Endothelial cell of umbilical vein (primary cell): ENCODE measurements at regions not wholly inside any gene's neighbourhood (a gene's known extent, or its start where the extent isn't known, plus 50 kb on each side); places are given as distances from the start of the nearest gene placed in this dataset.

Experiments used
- BruUV-seq: library from RNA; stranded (reverse); fragments of 400-500 nt; replicated peaks from 2 replicates; lab custom pipeline; 2021; lab: Mats Ljungman, UMichigan
- CTCF ChIA-PET: fragments of 300-600, 350-600 bp; sonication (Branson Sonifier 250); formaldehyde crosslinking; loops from one replicate; lab custom pipeline; 2021; ENCODE audit warnings: antibody characterized with exemption, inconsistent platforms; lab: Charles Lee
- POLR2A ChIA-PET: fragments of 300-600, 350-600 bp; sonication (Branson Sonifier 250); formaldehyde crosslinking; loops from one replicate; lab custom pipeline; 2021; ENCODE audit warnings: antibody characterized with exemption, inconsistent platforms; lab: Charles Lee
- DNase-seq: peaks from one replicate; pipeline ENCODE4 v3.0.0-alpha.2; 2011; ENCODE audit warnings: low read depth, low spot score
- FAIRE-seq: peaks from 2 replicates; lab custom pipeline; 2011; peaks lifted over from hg19 to GRCh38; lab: Jason Lieb, UNC
- H2AFZ ChIP-seq: 2 replicates; pipeline ENCODE4 v1.6.0; 2012; ENCODE audit warnings: low read depth, low read length, control low read depth, inconsistent platforms
- H3K27ac ChIP-seq: 2 replicates; pipeline ENCODE4 v1.5.1; 2011; ENCODE audit warnings: low read depth, mild to moderate bottlenecking, control low read depth, low read length, moderate library complexity; ENCODE audit not compliant: insufficient read depth
- H3K27me3 ChIP-seq, 2 experiments: 2 replicates each; pipeline versions ENCODE4 v1.6.0 to v1.6.1; 2011; ENCODE audit warnings: low read length in 2 of 2, mixed read lengths in 1 of 2; ENCODE audit not compliant: control insufficient read depth in 2 of 2, insufficient read depth in 2 of 2
- H3K36me3 ChIP-seq, 2 experiments: 2 replicates in 1 of 2; 3 replicates in 1 of 2; pipeline ENCODE4 v1.5.1; 2011; ENCODE audit warnings: low read length in 2 of 2, mild to moderate bottlenecking in 1 of 2, moderate library complexity in 1 of 2; ENCODE audit not compliant: control insufficient read depth in 2 of 2, insufficient read depth in 2 of 2; ENCODE audit errors: extremely low read depth in 1 of 2
- H3K4me1 ChIP-seq: 3 replicates; pipeline ENCODE4 v1.5.1; 2011; ENCODE audit warnings: mild to moderate bottlenecking, low read length; ENCODE audit not compliant: control insufficient read depth, insufficient read depth; ENCODE audit errors: extremely low read depth
- H3K4me2 ChIP-seq: 2 replicates; pipeline ENCODE4 v1.6.1; 2011; ENCODE audit warnings: low read length, control low read depth, mixed read lengths; ENCODE audit not compliant: insufficient read depth
- H3K4me3 ChIP-seq, 3 experiments: fragments of 200-600 bp in 1 of 3; sonication (generic), shearing (Covaris generic) in 1 of 3; replicated peaks in 1 of 3; 2 replicates each; pipeline ENCODE4 v1.5.1; 2011 to 2016; ENCODE audit warnings: control low read depth in 3 of 3, low read length in 3 of 3, mild to moderate bottlenecking in 2 of 3, inconsistent platforms in 1 of 3, low read depth in 1 of 3, moderate library complexity in 1 of 3; ENCODE audit not compliant: insufficient read depth in 1 of 3
- H3K79me2 ChIP-seq: 2 replicates; pipeline ENCODE4 v1.6.0; 2012; ENCODE audit warnings: low read length, inconsistent platforms; ENCODE audit not compliant: control insufficient read depth, insufficient read depth
- H3K9ac ChIP-seq: replicated peaks from 2 replicates; pipeline ENCODE3; 2011; ENCODE audit warnings: low read length, control low read depth; ENCODE audit not compliant: insufficient read depth; ENCODE audit errors: extremely low read depth
- H3K9me1 ChIP-seq: replicated peaks from 3 replicates; pipeline ENCODE4 v1.6.0; 2011; ENCODE audit warnings: mild to moderate bottlenecking, low read length; ENCODE audit not compliant: control insufficient read depth, insufficient read depth; ENCODE audit errors: extremely low read depth
- H3K9me3 ChIP-seq: replicated peaks from 2 replicates; pipeline ENCODE4 v1.5.1; 2012; ENCODE audit warnings: low read length, inconsistent platforms; ENCODE audit not compliant: control insufficient read depth, insufficient read depth
- H4K20me1 ChIP-seq: replicated peaks from 2 replicates; pipeline ENCODE3; 2011; ENCODE audit warnings: mild to moderate bottlenecking, low read length; ENCODE audit not compliant: control insufficient read depth, insufficient read depth; ENCODE audit errors: extremely low read depth
- EZH2 ChIP-seq: IDR thresholded peaks from 2 replicates; pipeline ENCODE4 v1.6.1; 2012; ENCODE audit warnings: borderline replicate concordance, low read depth, mild to moderate bottlenecking, moderate library complexity, low read length, inconsistent platforms; ENCODE audit not compliant: severe bottlenecking
- FOS ChIP-seq: IDR thresholded peaks from 2 replicates; pipeline ENCODE4 v1.6.1; 2011; ENCODE audit warnings: mild to moderate bottlenecking, low read length, moderate library complexity, borderline replicate concordance; ENCODE audit not compliant: insufficient read depth
- GATA2 ChIP-seq: IDR thresholded peaks from 2 replicates; pipeline ENCODE4 v1.7.0; 2011; ENCODE audit warnings: low read depth, mild to moderate bottlenecking, moderate library complexity, mixed read lengths, low read length; ENCODE audit not compliant: insufficient read length, insufficient read depth
- JUN ChIP-seq: IDR thresholded peaks from 2 replicates; pipeline ENCODE4 v1.6.1; 2011; ENCODE audit warnings: borderline replicate concordance, low read depth; ENCODE audit not compliant: insufficient read length, insufficient read depth
- MAX ChIP-seq: IDR thresholded peaks from 2 replicates; pipeline ENCODE4 v1.6.1; 2011; ENCODE audit not compliant: insufficient read depth, insufficient read length
- MYC ChIP-seq: IDR thresholded peaks from one replicate; pipeline ENCODE4 v1.6.1; 2011; ENCODE audit warnings: mild to moderate bottlenecking, low read depth, low read length
- POLR2A ChIP-seq: IDR thresholded peaks from 2 replicates; pipeline ENCODE4 v1.6.1; 2012; ENCODE audit warnings: low read depth, mild to moderate bottlenecking, control low read depth, low read length
- POLR2AphosphoS5 ChIP-seq: IDR thresholded peaks from 2 replicates; pipeline ENCODE4 v1.6.1; 2012; ENCODE audit warnings: low read depth, mild to moderate bottlenecking, control low read depth, low read length, moderate library complexity; ENCODE audit not compliant: insufficient read depth
- dilution Hi-C: fragments of 300-500 bp; cut with MboI; formaldehyde crosslinking; loops from one replicate; pipeline ENCODE4 v1.15.0; 2019; ENCODE audit warnings: low sequenced_read_pairs; ENCODE audit not compliant: extremely low pct_ligation_motif_present
- intact Hi-C: fragments of 100-400 bp; cut with micrococcal nuclease; formaldehyde crosslinking; loops from one replicate; pipeline ENCODE4 v1.10.0; 2022
- TF ChIP-seq, protein P1 (sequence below), 2 donors: IDR thresholded peaks; 1 replicate in 1 of 2; 2 replicates in 1 of 2; pipeline ENCODE4 v1.5.1; 2011; ENCODE audit warnings: low read length in 2 of 2, mild to moderate bottlenecking in 2 of 2, moderate library complexity in 2 of 2, control low read depth in 1 of 2, inconsistent platforms in 1 of 2, low read depth in 1 of 2; ENCODE audit not compliant: insufficient read depth in 1 of 2; ENCODE audit errors: extremely low read depth in 1 of 2

- Histone ChIP-seq H3K27ac (no peak overlapping the region), H2AFZ (no peak overlapping the region), H3K9me3 (no peaks in the 10 kb centered on the region), H3K36me3 (no peaks in the 10 kb centered on the region), H3K9ac (no peak overlapping the region), H3K4me3 (no peak overlapping the region), H3K79me2 (no peaks in the 10 kb centered on the region), H4K20me1 (no peaks in the 10 kb centered on the region), H3K4me2 (no peak overlapping the region), H3K27me3 (no peaks in the 10 kb centered on the region), H3K4me1 (no peaks in the 10 kb centered on the region), H3K9me1 (no peaks in the 10 kb centered on the region)
- dilution Hi-C loops (no loop called here), intact Hi-C loops (no loop called here)
- ChIA-PET CTCF (no interaction called here), POLR2A (no interaction called here)
- TF ChIP-seq POLR2A: no peak
- no peak for TF ChIP-seq EZH2
- TF ChIP-seq FOS: no peak
- TF ChIP-seq, protein P1, sequence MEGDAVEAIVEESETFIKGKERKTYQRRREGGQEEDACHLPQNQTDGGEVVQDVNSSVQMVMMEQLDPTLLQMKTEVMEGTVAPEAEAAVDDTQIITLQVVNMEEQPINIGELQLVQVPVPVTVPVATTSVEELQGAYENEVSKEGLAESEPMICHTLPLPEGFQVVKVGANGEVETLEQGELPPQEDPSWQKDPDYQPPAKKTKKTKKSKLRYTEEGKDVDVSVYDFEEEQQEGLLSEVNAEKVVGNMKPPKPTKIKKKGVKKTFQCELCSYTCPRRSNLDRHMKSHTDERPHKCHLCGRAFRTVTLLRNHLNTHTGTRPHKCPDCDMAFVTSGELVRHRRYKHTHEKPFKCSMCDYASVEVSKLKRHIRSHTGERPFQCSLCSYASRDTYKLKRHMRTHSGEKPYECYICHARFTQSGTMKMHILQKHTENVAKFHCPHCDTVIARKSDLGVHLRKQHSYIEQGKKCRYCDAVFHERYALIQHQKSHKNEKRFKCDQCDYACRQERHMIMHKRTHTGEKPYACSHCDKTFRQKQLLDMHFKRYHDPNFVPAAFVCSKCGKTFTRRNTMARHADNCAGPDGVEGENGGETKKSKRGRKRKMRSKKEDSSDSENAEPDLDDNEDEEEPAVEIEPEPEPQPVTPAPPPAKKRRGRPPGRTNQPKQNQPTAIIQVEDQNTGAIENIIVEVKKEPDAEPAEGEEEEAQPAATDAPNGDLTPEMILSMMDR (IDR thresholded peaks at IDR 0.05; ENCODE audit: extremely low read depth in 1 of 2, insufficient read depth in 1 of 2, low read depth in 1 of 2, low read length in 2 of 2): no peak
- DNase-seq: no peak
- BruUV-seq: no TSS peak
- no peak for FAIRE-seq
Measured at GRCh38 chr9:23554686-23555085, 271.4 kb downstream of the ELAVL2 start.

DNA sequence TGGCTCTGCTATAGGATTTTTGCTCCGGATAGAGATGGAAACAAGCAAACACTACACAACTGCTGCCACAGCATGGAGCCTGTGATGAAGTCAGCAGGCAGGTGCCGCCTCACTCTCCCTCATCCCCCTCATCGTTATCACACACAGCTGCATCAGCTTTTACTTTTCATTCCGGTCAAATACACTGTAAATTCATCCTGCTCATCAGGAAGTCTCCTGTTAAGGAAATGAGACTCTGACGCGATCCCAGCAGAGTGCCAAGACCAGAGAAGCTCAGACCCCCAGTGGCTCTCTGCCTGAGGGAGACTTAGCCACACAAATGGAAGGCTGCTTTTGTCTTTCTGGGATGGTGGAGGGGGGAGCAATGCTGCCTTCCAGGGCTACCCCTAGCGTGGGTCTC lies 270.2 kb downstream of the ELAVL2 start:
- no peaks in the 10 kb centered on the region for H3K36me3 ChIP-seq
- BruUV-seq: no TSS peak
- no peaks in the 10 kb centered on the region for H3K9me3 ChIP-seq
- DNase-seq: no peak
- ChIA-PET POLR2A (no interaction called here), CTCF (no interaction called here)
- no peaks in the 10 kb centered on the region for H3K27me3 ChIP-seq
- H3K27ac ChIP-seq: no peak overlapping the region
- no peak overlapping the region for H2AFZ ChIP-seq
- no peaks in the 10 kb centered on the region for H3K4me1 ChIP-seq
- no peak overlapping the region for H3K4me2 ChIP-seq
- no peaks in the 10 kb centered on the region for H3K79me2 ChIP-seq
- no peak overlapping the region for H3K9ac ChIP-seq
- dilution Hi-C loops: no loop called here
- no peaks in the 10 kb centered on the region for H3K9me1 ChIP-seq
- FAIRE-seq: no peak
- intact Hi-C loops: no loop called here
- no peaks in the 10 kb centered on the region for H4K20me1 ChIP-seq
- H3K4me3 ChIP-seq: no peak overlapping the region
- TF ChIP-seq MYC (no peak), MAX (no peak), EZH2 (no peak), POLR2A (no peak), JUN (no peak), FOS (no peak), GATA2 (no peak), POLR2AphosphoS5 (no peak)
- TF ChIP-seq, protein P1 (IDR thresholded peaks at IDR 0.05; ENCODE audit: extremely low read depth in 1 of 2, insufficient read depth in 1 of 2, low read depth in 1 of 2, low read length in 2 of 2): no peak
